HG02642 (cell line): ENCODE measurements at regions not wholly inside any gene's neighbourhood (a gene's known extent, or its start where the extent isn't known, plus 50 kb on each side); places are given as distances from the start of the nearest gene placed in this dataset.

Experiments used
- ATAC-seq: cut with Tn5 transposase; IDR thresholded peaks from one replicate; pipeline ENCODE4 v1.9.1; 2021; ENCODE audit warnings: mild to moderate bottlenecking; ENCODE audit not compliant: unreplicated experiment, poor library complexity

GRCh38 chr17:65409381-65409780 lies 152.1 kb downstream of the AXIN2 start:
- ATAC-seq, result no peak

GRCh38 chr17:65408050-65408449 lies 153.4 kb downstream of the AXIN2 start:
- no peak for ATAC-seq

GRCh38 chr17:65407017-65407416 lies 154.4 kb downstream of the AXIN2 start:
- no peak for ATAC-seq

- ATAC-seq, result no peak
These were observed 154.9 kb downstream of the AXIN2 start for GRCh38 chr17:65406552-65406951.

GRCh38 chr17:65405563-65405962 lies 155.9 kb downstream of the AXIN2 start:
- ATAC-seq, result no peak

- no peak for ATAC-seq
These were observed 156.7 kb downstream of the AXIN2 start for GRCh38 chr17:65404761-65405160.

- ATAC-seq, result no peak
These were observed 157.8 kb downstream of the AXIN2 start for GRCh38 chr17:65403626-65404025.

- ATAC-seq, result no peak
These were observed 158.6 kb downstream of the AXIN2 start for GRCh38 chr17:65402513-65403496.

GRCh38 chr17:65401561-65401960 lies 159.9 kb downstream of the AXIN2 start:
- ATAC-seq, result no peak

GRCh38 chr17:65400701-65401100 lies 160.7 kb downstream of the AXIN2 start:
- no peak for ATAC-seq

- ATAC-seq, result no peak
These were observed 163.2 kb downstream of the AXIN2 start for GRCh38 chr17:65398040-65398787.

GRCh38 chr17:65395924-65396323 lies 165.5 kb downstream of the AXIN2 start:
- ATAC-seq, result no peak

GRCh38 chr17:65394811-65395472 lies 166.5 kb downstream of the AXIN2 start:
- no peak for ATAC-seq

GRCh38 chr17:65393514-65393913 lies 167.9 kb downstream of the AXIN2 start:
- no peak for ATAC-seq

GRCh38 chr17:65389949-65390348 lies 171.5 kb downstream of the AXIN2 start:
- ATAC-seq, result no peak

- no peak for ATAC-seq
These were observed 172.0 kb downstream of the AXIN2 start for GRCh38 chr17:65389426-65389825.

- ATAC-seq, result no peak
These were observed 172.5 kb downstream of the AXIN2 start for GRCh38 chr17:65388911-65389310.

- ATAC-seq, result no peak
These were observed 174.1 kb downstream of the AXIN2 start for GRCh38 chr17:65387322-65387721.

- ATAC-seq, result no peak
These were observed 175.7 kb downstream of the AXIN2 start for GRCh38 chr17:65385726-65386125.

GRCh38 chr17:65385071-65385470 lies 176.4 kb downstream of the AXIN2 start:
- ATAC-seq, result no peak

- ATAC-seq, result no peak
These were observed 180.3 kb downstream of the AXIN2 start for GRCh38 chr17:65381152-65381551.
